Astrocyte (in vitro differentiated cells and primary cell): ENCODE measurements at regions not wholly inside any gene's neighbourhood (a gene's known extent, or its start where the extent isn't known, plus 50 kb on each side); places are given as distances from the start of the nearest gene placed in this dataset.

Experiments used
- EZH2 ChIP-seq: IDR thresholded peaks from 2 replicates; pipeline ENCODE4 v1.6.1; 2012; ENCODE audit warnings: mild to moderate bottlenecking, low read length, inconsistent platforms; ENCODE audit not compliant: insufficient read depth
- TF ChIP-seq, protein P1 (sequence below): IDR thresholded peaks from 2 replicates; pipeline ENCODE4 v1.5.1; 2011; ENCODE audit warnings: low read depth, mild to moderate bottlenecking, inconsistent platforms, low read length, moderate library complexity; ENCODE audit not compliant: insufficient read depth

DNA sequence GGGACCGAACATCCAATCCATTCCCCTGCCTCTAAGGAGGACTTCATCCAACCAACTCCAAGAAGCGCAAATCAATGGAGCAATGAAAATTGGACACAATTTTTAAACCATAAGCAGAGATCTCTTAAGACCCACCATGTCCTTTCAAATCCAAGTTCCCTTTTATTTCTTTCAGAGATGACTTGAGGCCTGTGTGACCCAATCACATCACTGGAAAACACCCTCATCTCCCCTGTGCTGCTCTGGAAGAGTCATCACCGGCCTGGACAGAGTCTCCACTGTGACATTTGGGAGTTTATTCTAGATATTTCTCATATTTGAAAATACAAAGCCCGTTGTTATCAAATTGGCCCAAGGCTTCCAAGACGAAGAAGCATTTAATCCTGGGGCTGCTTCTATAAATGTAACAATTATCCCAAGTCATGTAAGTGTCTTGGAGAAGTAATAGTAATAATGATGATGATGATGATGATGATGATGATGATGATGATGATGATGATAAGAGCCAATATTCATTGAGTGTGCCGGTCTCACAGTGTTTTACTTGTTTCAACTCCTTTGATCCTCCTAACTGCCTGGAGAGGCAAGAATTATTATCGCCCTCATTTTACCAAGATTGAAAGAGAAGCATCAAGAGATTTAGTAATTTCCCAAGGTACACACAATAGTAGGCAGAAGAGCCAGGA is 72.1 kb downstream of the COPRS start:
- no peak for TF ChIP-seq EZH2
- TF ChIP-seq, protein P1, sequence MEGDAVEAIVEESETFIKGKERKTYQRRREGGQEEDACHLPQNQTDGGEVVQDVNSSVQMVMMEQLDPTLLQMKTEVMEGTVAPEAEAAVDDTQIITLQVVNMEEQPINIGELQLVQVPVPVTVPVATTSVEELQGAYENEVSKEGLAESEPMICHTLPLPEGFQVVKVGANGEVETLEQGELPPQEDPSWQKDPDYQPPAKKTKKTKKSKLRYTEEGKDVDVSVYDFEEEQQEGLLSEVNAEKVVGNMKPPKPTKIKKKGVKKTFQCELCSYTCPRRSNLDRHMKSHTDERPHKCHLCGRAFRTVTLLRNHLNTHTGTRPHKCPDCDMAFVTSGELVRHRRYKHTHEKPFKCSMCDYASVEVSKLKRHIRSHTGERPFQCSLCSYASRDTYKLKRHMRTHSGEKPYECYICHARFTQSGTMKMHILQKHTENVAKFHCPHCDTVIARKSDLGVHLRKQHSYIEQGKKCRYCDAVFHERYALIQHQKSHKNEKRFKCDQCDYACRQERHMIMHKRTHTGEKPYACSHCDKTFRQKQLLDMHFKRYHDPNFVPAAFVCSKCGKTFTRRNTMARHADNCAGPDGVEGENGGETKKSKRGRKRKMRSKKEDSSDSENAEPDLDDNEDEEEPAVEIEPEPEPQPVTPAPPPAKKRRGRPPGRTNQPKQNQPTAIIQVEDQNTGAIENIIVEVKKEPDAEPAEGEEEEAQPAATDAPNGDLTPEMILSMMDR = no peak
